ENCODE measurements at regions not wholly inside any gene's neighbourhood (a gene's known extent, or its start where the extent isn't known, plus 50 kb on each side); places are given as distances from the start of the nearest gene placed in this dataset.

GRCh38 chr20:11172881-11173280 is 499.1 kb upstream of the JAG1 start:
- Histone ChIP-seq H3K9me3 (replicated peaks; ENCODE audit: insufficient read depth, low read length) (no peaks in the 10 kb centered on the region), H2AFZ (ENCODE audit: low read length) (no peak overlapping the region), H3K27ac (ENCODE audit: low read length) (no peak overlapping the region), H3K4me1 (ENCODE audit: low read length) (no peaks in the 10 kb centered on the region), H3K27me3 (replicated peaks; ENCODE audit: insufficient read depth, low read length) (no peaks in the 10 kb centered on the region), H3K9me2 (replicated peaks; ENCODE audit: insufficient read depth, low read length) (no peaks in the 10 kb centered on the region), H3K9ac (ENCODE audit: low read length) (no peak overlapping the region), H4K20me1 (ENCODE audit: insufficient read depth, low read length) (no peaks in the 10 kb centered on the region), H3K4me3 (ENCODE audit: low read length) (no peak overlapping the region), H3K79me2 (ENCODE audit: low read length) (no peaks in the 10 kb centered on the region), H3F3A (ENCODE audit: insufficient read depth, low read length) (no peaks in the 10 kb centered on the region), H3K4me2 (ENCODE audit: low read depth, low read length) (no peak overlapping the region), H3K36me3 (replicated peaks; ENCODE audit: insufficient read depth, low read length) (no peaks in the 10 kb centered on the region)
- no peak for DNase-seq
- TF ChIP-seq EZH2phosphoT487 (IDR thresholded peaks at IDR 0.05; ENCODE audit: low read length): no peak
- TF ChIP-seq CTCF (IDR thresholded peaks at IDR 0.05; ENCODE audit: low read length): no peak
- TF ChIP-seq EZH2 (optimal IDR thresholded peaks at IDR 0.05; ENCODE audit: low read depth, low read length): no peak

- DNase-seq: no peak
- Histone ChIP-seq H3K9me2 (replicated peaks; ENCODE audit: insufficient read depth, low read length) (no peaks in the 10 kb centered on the region), H3K4me1 (ENCODE audit: low read length) (no peaks in the 10 kb centered on the region), H3K27ac (ENCODE audit: low read length) (no peak overlapping the region), H3K36me3 (replicated peaks; ENCODE audit: insufficient read depth, low read length) (no peaks in the 10 kb centered on the region), H3K9me3 (replicated peaks; ENCODE audit: insufficient read depth, low read length) (no peaks in the 10 kb centered on the region; the same call in 1 of the 2 replicates), H3K27me3 (replicated peaks; ENCODE audit: insufficient read depth, low read length) (no peaks in the 10 kb centered on the region), H3K79me2 (ENCODE audit: low read length) (no peaks in the 10 kb centered on the region), H3K9ac (ENCODE audit: low read length) (no peak overlapping the region), H3K4me3 (ENCODE audit: low read length) (no peak overlapping the region), H3K4me2 (ENCODE audit: low read depth, low read length) (no peak overlapping the region), H2AFZ (ENCODE audit: low read length) (no peak overlapping the region), H4K20me1 (ENCODE audit: insufficient read depth, low read length) (no peaks in the 10 kb centered on the region), H3F3A (ENCODE audit: insufficient read depth, low read length) (no peaks in the 10 kb centered on the region)
- TF ChIP-seq CTCF (IDR thresholded peaks at IDR 0.05; ENCODE audit: low read length): no peak
- no peak for TF ChIP-seq EZH2phosphoT487 (IDR thresholded peaks at IDR 0.05; ENCODE audit: low read length)
- no peak for TF ChIP-seq EZH2 (optimal IDR thresholded peaks at IDR 0.05; ENCODE audit: low read depth, low read length)
These were observed 500.1 kb upstream of the JAG1 start for GRCh38 chr20:11173916-11174315.

GRCh38 chr20:11174861-11175260 is 501.1 kb upstream of the JAG1 start:
- no peaks in the 10 kb centered on the region for H4K20me1 ChIP-seq (ENCODE audit: insufficient read depth, low read length)
- H3K9me3 ChIP-seq (replicated peaks; ENCODE audit: insufficient read depth, low read length): no peaks in the 10 kb centered on the region; the same call in 1 of the 2 replicates
- TF ChIP-seq EZH2phosphoT487 (IDR thresholded peaks at IDR 0.05; ENCODE audit: low read length) (no peak), EZH2 (optimal IDR thresholded peaks at IDR 0.05; ENCODE audit: low read depth, low read length) (no peak), CTCF (IDR thresholded peaks at IDR 0.05; ENCODE audit: low read length) (no peak)
- DNase-seq: no peak
- no peak overlapping the region for H3K9ac ChIP-seq (ENCODE audit: low read length)
- no peaks in the 10 kb centered on the region for H3K79me2 ChIP-seq (ENCODE audit: low read length)
- H3K27ac ChIP-seq (ENCODE audit: low read length): no peak overlapping the region
- no peaks in the 10 kb centered on the region for H3K9me2 ChIP-seq (replicated peaks; ENCODE audit: insufficient read depth, low read length)
- H3K36me3 ChIP-seq (replicated peaks; ENCODE audit: insufficient read depth, low read length): no peaks in the 10 kb centered on the region
- H3K27me3 ChIP-seq (replicated peaks; ENCODE audit: insufficient read depth, low read length): no peaks in the 10 kb centered on the region
- no peak overlapping the region for H3K4me3 ChIP-seq (ENCODE audit: low read length)
- no peaks in the 10 kb centered on the region for H3F3A ChIP-seq (ENCODE audit: insufficient read depth, low read length)
- no peak overlapping the region for H2AFZ ChIP-seq (ENCODE audit: low read length)
- no peaks in the 10 kb centered on the region for H3K4me1 ChIP-seq (ENCODE audit: low read length)
- no peak overlapping the region for H3K4me2 ChIP-seq (ENCODE audit: low read depth, low read length)
